Gastrocnemius medialis (tissue), 4 donors: ENCODE measurements at regions not wholly inside any gene's neighbourhood (a gene's known extent, or its start where the extent isn't known, plus 50 kb on each side); places are given as distances from the start of the nearest gene placed in this dataset.

ENCODE experiments used
- POLR2A ChIP-seq, 2 donors: fragments of 450-650 bp; IDR thresholded peaks; one replicate each; pipeline ENCODE4 v1.6.1; 2017; ENCODE audit warnings: antibody characterized with exemption in 2 of 2, mild to moderate bottlenecking in 2 of 2, moderate library complexity in 2 of 2
- TF ChIP-seq, protein P1 (sequence below), 5 experiments: fragments of 450-650 bp in 3 of 5; fragments of 200-600 bp in 2 of 5; sonication (generic) in 2 of 5; IDR thresholded peaks in 4 of 5; conservative IDR thresholded peaks in 1 of 5; 1 replicate in 4 of 5; 2 replicates in 1 of 5; pipeline ENCODE4 v1.5.1; 2016 to 2019; ENCODE audit warnings: antibody characterized with exemption in 5 of 5, mild to moderate bottlenecking in 3 of 5, moderate library complexity in 3 of 5

DNA sequence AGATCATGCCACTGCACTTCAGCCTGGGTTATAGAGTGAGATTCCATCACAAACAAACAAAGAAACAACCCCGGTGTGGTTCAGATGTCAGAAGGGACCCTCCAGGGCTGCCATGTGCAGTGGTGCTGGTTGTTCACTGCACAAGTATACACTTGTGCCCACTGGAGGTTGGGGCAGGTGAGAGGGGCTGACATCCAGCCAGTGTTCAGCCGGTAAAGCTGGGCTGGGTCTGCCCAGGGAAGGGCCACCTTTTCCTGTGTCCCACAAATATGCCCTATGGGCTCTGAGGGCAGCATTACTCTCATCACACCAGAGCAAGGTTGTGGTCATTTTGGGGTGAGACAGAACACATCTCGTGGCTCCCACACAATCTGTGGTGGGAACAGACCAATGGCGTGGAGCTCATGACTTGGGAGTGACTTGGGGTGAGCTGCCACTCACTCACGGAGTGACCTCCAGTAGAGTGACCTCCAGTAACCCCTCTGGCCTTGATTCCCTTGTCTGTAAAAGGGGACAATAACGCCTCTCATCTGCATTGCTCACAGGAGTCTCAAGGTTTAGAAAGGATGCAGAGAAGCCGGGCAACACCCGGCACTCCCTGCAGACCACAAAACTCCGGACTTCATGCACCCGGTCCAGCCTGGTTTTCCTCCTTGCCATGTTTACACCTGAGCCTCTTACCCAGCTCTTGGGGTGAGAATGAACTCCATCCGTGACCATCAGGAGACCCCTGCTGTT lies 69.0 kb upstream of the VRK1 start:
- TF ChIP-seq, protein P1, sequence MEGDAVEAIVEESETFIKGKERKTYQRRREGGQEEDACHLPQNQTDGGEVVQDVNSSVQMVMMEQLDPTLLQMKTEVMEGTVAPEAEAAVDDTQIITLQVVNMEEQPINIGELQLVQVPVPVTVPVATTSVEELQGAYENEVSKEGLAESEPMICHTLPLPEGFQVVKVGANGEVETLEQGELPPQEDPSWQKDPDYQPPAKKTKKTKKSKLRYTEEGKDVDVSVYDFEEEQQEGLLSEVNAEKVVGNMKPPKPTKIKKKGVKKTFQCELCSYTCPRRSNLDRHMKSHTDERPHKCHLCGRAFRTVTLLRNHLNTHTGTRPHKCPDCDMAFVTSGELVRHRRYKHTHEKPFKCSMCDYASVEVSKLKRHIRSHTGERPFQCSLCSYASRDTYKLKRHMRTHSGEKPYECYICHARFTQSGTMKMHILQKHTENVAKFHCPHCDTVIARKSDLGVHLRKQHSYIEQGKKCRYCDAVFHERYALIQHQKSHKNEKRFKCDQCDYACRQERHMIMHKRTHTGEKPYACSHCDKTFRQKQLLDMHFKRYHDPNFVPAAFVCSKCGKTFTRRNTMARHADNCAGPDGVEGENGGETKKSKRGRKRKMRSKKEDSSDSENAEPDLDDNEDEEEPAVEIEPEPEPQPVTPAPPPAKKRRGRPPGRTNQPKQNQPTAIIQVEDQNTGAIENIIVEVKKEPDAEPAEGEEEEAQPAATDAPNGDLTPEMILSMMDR (IDR thresholded peaks at IDR 0.05 in 4 of 5, conservative IDR thresholded peaks at IDR 0.05 in 1 of 5): no peak
- no peak for TF ChIP-seq POLR2A (IDR thresholded peaks at IDR 0.05)
